Ishikawa (cell line): ENCODE measurements at regions not wholly inside any gene's neighbourhood (a gene's known extent, or its start where the extent isn't known, plus 50 kb on each side); places are given as distances from the start of the nearest gene placed in this dataset.

Experiments
- CREB1 ChIP-seq: IDR thresholded peaks from 2 replicates; pipeline ENCODE4 v1.6.1; 2012; ENCODE audit warnings: low read depth
- EGR1 ChIP-seq: IDR thresholded peaks from 2 replicates; pipeline ENCODE4 v1.6.1; 2012
- EP300 ChIP-seq: IDR thresholded peaks from 2 replicates; pipeline ENCODE4 v1.6.1; 2012; ENCODE audit warnings: borderline replicate concordance
- FOXM1 ChIP-seq: IDR thresholded peaks from 2 replicates; pipeline ENCODE4 v1.6.1; 2012; ENCODE audit warnings: low read depth, borderline replicate concordance
- NFIC ChIP-seq: IDR thresholded peaks from 2 replicates; pipeline ENCODE4 v1.6.1; 2012
- RAD21 ChIP-seq: IDR thresholded peaks from 2 replicates; pipeline ENCODE4 v1.6.1; 2012; ENCODE audit warnings: low read depth
- YY1 ChIP-seq: IDR thresholded peaks from 2 replicates; pipeline ENCODE4 v1.6.1; 2012; ENCODE audit warnings: low read depth
- TF ChIP-seq, protein P1 (sequence below): IDR thresholded peaks from 2 replicates; pipeline ENCODE4 v1.6.1; 2012; ENCODE audit warnings: low read depth, mild to moderate bottlenecking

DNA sequence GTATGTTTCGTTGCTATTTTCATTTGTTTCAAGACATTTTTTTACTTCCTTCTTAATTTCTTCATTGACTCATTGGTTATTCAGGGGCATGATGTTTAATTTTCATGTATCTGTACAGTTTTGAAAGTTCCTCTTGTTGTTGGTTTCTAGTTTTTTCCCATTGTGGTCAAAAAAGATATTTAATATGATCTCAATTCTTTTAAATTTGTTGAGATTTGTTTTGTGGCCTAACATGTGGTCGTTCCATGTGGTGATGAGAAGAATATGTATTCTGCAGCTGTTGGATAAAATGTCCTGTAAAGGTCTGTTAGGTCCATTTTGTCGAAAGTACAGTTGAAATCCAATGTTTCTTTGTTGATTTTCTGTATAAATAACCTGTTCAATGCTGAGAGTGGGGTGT lies 110.3 kb upstream of the MAP4K4 start:
- TF ChIP-seq YY1 (no peak), EP300 (no peak), EGR1 (no peak), FOXM1 (no peak), RAD21 (no peak), CREB1 (no peak), NFIC (no peak)
- TF ChIP-seq, protein P1, sequence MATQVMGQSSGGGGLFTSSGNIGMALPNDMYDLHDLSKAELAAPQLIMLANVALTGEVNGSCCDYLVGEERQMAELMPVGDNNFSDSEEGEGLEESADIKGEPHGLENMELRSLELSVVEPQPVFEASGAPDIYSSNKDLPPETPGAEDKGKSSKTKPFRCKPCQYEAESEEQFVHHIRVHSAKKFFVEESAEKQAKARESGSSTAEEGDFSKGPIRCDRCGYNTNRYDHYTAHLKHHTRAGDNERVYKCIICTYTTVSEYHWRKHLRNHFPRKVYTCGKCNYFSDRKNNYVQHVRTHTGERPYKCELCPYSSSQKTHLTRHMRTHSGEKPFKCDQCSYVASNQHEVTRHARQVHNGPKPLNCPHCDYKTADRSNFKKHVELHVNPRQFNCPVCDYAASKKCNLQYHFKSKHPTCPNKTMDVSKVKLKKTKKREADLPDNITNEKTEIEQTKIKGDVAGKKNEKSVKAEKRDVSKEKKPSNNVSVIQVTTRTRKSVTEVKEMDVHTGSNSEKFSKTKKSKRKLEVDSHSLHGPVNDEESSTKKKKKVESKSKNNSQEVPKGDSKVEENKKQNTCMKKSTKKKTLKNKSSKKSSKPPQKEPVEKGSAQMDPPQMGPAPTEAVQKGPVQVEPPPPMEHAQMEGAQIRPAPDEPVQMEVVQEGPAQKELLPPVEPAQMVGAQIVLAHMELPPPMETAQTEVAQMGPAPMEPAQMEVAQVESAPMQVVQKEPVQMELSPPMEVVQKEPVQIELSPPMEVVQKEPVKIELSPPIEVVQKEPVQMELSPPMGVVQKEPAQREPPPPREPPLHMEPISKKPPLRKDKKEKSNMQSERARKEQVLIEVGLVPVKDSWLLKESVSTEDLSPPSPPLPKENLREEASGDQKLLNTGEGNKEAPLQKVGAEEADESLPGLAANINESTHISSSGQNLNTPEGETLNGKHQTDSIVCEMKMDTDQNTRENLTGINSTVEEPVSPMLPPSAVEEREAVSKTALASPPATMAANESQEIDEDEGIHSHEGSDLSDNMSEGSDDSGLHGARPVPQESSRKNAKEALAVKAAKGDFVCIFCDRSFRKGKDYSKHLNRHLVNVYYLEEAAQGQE, result no peak
